Right ventricle myocardium superior (tissue), 1 donor: ENCODE measurements at regions not wholly inside any gene's neighbourhood (a gene's known extent, or its start where the extent isn't known, plus 50 kb on each side); places are given as distances from the start of the nearest gene placed in this dataset.

Experiments
- ATAC-seq: fragments of 200-7000 bp; cut with Tn5 transposase; one replicate; pipeline ENCODE4 v1.9.1; 2020; ENCODE audit warnings: mild to moderate bottlenecking; ENCODE audit not compliant: poor library complexity
- DNase-seq: peaks from one replicate; pipeline ENCODE4 v3.0.0-alpha.2; 2020
- intact Hi-C: fragments of 100-400 bp; cut with DNase I; formaldehyde crosslinking; loops from one replicate; pipeline ENCODE4 v1.11.2; 2022
- donor health status: DM: no; HTN: yes; CAD: no; lungs with severe emphysema.

- DNase-seq (no peak), ATAC-seq (no peak)
- intact Hi-C loops = no loop called here
These were observed 72.9 kb downstream of the SLC10A2 start for GRCh38 chr13:102993348-102993747.

- DNase-seq = no peak
- intact Hi-C loops = no loop called here
- no peak for ATAC-seq
These were observed 82.0 kb downstream of the SLC10A2 start for GRCh38 chr13:102984210-102984609.

GRCh38 chr13:102983496-102983895, 82.7 kb downstream of the SLC10A2 start:
- intact Hi-C loops = no loop called here

GRCh38 chr13:102980331-102980982, 85.8 kb downstream of the SLC10A2 start:
- no peak for ATAC-seq
- intact Hi-C loops = no loop called here
- no peak for DNase-seq

More at GRCh38 chr13:102983496-102983895, 82.7 kb downstream of the SLC10A2 start:
- DNase-seq (no peak), ATAC-seq (no peak)

GRCh38 chr13:102978168-102978567, 88.0 kb downstream of the SLC10A2 start:
- intact Hi-C loops = no loop called here
- peak; percentile 52 for ATAC-seq

GRCh38 chr13:102977471-102977870, 88.7 kb downstream of the SLC10A2 start:
- intact Hi-C loops = no loop called here
- DNase-seq (no peak), ATAC-seq (no peak)

More at GRCh38 chr13:102978168-102978567, 88.0 kb downstream of the SLC10A2 start:
- DNase-seq = no peak

- intact Hi-C loops = no loop called here
- ATAC-seq (no peak), DNase-seq (no peak)
These were observed 91.7 kb downstream of the SLC10A2 start for GRCh38 chr13:102974317-102975087.

- intact Hi-C loops = no loop called here
- DNase-seq (no peak), ATAC-seq (no peak)
These were observed 94.0 kb downstream of the SLC10A2 start for GRCh38 chr13:102972191-102972590.

GRCh38 chr13:102970542-102970941, 95.7 kb downstream of the SLC10A2 start:
- intact Hi-C loops = no loop called here
- ATAC-seq (no peak), DNase-seq (no peak)

- intact Hi-C loops = no loop called here
- ATAC-seq = no peak
- DNase-seq = no peak
These were observed 97.5 kb downstream of the SLC10A2 start for GRCh38 chr13:102968572-102969228.

- no peak for ATAC-seq
- DNase-seq = no peak
- intact Hi-C loops = no loop called here
These were observed 100.4 kb downstream of the SLC10A2 start for GRCh38 chr13:102965802-102966201.

- intact Hi-C loops = no loop called here
- ATAC-seq = no peak
- DNase-seq = no peak
These were observed 103.8 kb downstream of the SLC10A2 start for GRCh38 chr13:102962430-102962829.

- no peak for ATAC-seq
- intact Hi-C loops = no loop called here
These were observed 105.3 kb downstream of the SLC10A2 start for GRCh38 chr13:102960959-102961358.

GRCh38 chr13:102956449-102956848, 109.8 kb downstream of the SLC10A2 start:
- intact Hi-C loops = no loop called here
- no peak for ATAC-seq
- DNase-seq = no peak

More at GRCh38 chr13:102960959-102961358, 105.3 kb downstream of the SLC10A2 start:
- no peak for DNase-seq

- DNase-seq = no peak
- ATAC-seq = no peak
- intact Hi-C loops = no loop called here
These were observed 108.5 kb downstream of the ERCC5 start for GRCh38 chr13:102954350-102954749.

GRCh38 chr13:102951808-102952207, 106.0 kb downstream of the ERCC5 start:
- DNase-seq = peak; percentile 34
- no peak for ATAC-seq

GRCh38 chr13:102947745-102948405, 102.0 kb downstream of the ERCC5 start:
- ATAC-seq (peak; percentile 53), DNase-seq (no peak)
- intact Hi-C loops = no loop called here

More at GRCh38 chr13:102951808-102952207, 106.0 kb downstream of the ERCC5 start:
- intact Hi-C loops = no loop called here

GRCh38 chr13:102945886-102946285, 100.1 kb downstream of the ERCC5 start:
- ATAC-seq (no peak), DNase-seq (no peak)
- intact Hi-C loops = no loop called here

- intact Hi-C loops = no loop called here
These were observed 99.5 kb downstream of the ERCC5 start for GRCh38 chr13:102945324-102945815.

More at GRCh38 chr13:102945324-102945815, 99.5 kb downstream of the ERCC5 start:
- DNase-seq = no peak
- ATAC-seq = no peak
